ENCODE measurements at regions not wholly inside any gene's neighbourhood (a gene's known extent, or its start where the extent isn't known, plus 50 kb on each side); places are given as distances from the start of the nearest gene placed in this dataset.

DNA sequence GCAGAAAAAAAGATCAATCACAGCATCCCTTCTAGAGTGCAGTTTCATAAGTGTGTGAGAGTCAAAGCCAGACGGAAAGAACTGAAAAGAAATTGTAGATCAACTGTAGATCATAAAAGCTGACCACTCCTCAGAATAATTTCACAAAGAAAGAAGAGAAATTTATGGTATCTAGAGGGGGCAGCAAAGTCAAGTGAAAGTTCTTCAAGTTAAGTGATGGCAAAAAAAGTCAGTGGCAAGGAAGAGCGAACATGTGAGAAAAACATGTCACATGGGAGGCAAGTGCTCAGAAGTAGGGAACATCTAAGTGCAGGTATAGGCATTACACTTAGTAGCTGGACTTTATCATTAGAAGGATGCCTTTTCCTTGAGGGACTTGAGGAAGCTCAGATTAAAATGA is 245.1 kb upstream of the ISL1 start:
- TF ChIP-seq SUZ12 (IDR thresholded peaks at IDR 0.05): no peak
- TF ChIP-seq ELF4 (IDR thresholded peaks at IDR 0.05): no peak
- TF ChIP-seq FOXA1 (IDR thresholded peaks at IDR 0.05): no peak
- TF ChIP-seq FOXK2 (IDR thresholded peaks at IDR 0.05): no peak
- no peak for TF ChIP-seq ZNF384 (IDR thresholded peaks at IDR 0.05)
- TF ChIP-seq SP1 (IDR thresholded peaks at IDR 0.05): no peak
- no peak for TF ChIP-seq HDGF (IDR thresholded peaks at IDR 0.05; ENCODE audit: borderline replicate concordance)
- no peak for TF ChIP-seq TARDBP (IDR thresholded peaks at IDR 0.05)
- TF ChIP-seq, protein P1, sequence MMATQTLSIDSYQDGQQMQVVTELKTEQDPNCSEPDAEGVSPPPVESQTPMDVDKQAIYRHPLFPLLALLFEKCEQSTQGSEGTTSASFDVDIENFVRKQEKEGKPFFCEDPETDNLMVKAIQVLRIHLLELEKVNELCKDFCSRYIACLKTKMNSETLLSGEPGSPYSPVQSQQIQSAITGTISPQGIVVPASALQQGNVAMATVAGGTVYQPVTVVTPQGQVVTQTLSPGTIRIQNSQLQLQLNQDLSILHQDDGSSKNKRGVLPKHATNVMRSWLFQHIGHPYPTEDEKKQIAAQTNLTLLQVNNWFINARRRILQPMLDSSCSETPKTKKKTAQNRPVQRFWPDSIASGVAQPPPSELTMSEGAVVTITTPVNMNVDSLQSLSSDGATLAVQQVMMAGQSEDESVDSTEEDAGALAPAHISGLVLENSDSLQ (IDR thresholded peaks at IDR 0.05): no peak
- TF ChIP-seq L3MBTL2 (conservative IDR thresholded peaks at IDR 0.05): no peak
- no peak for TF ChIP-seq BHLHE40 (IDR thresholded peaks at IDR 0.05; ENCODE audit: borderline replicate concordance)
